ENCODE measurements at regions not wholly inside any gene's neighbourhood (a gene's known extent, or its start where the extent isn't known, plus 50 kb on each side); places are given as distances from the start of the nearest gene placed in this dataset.
A peak's percentile ranks its signal among the peaks of the same experiment; 100 is the strongest.

DNA sequence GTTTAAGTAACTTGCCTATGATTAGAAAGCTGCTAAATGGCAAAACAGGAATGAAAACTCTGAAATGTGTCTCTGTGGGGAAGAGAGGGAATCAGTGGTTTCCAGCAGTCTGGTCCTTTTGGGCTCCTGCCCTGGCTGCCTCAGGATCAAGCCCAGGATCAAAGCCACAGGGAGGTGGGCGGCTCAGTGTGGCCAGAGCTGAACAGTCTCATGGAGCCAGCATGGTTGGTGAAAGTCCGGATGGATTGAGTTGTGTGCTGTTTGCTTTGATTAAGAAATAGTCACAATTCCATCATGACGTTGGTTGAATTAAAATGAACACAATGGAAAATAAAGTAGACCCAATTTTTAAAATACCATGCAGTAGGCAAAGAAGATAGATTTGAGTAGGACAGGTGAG lies 344.2 kb downstream of the LPIN1 start:
- DNase-seq = no peak

- peak; percentile 51 for DNase-seq
Observed at GRCh38 chr2:12091201-12091806, 344.9 kb downstream of the LPIN1 start.

- no peak for DNase-seq
Observed at GRCh38 chr2:12094134-12094533, 347.7 kb downstream of the LPIN1 start.

DNA sequence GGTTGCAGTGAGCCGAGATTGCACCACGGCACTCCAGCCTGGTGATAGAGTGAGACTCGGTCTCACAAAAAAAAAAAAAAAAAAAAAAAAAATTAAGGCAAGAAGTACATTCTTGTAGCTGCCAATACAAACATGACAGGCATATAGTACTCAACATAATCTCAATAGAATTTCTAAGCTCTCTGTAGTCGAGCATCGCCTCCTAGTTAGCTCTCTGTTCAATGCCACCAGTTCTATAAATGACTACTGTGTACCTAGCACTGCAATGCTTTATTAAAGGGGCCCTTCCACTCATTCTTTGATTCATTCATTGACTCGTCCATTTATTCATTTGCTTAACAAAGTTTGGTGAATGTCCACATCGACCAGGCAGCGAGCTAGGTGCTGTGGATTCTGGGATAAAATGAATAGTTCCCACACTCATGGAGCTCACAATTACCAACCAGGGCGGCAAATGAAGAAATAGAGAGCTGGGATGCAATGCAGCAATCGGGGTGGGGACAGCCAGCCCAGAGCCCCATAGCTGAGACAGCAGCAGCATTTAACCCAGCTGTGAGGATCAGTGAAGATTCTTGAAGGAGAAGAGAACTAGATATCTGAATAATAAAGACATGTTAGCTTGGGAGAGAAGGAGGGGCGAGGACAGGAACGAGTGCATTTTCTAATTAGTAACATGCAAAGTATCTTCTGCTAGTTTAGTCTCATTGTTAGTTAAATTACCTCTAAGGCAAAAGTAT lies 349.8 kb downstream of the LPIN1 start:
- no peak for DNase-seq

DNA sequence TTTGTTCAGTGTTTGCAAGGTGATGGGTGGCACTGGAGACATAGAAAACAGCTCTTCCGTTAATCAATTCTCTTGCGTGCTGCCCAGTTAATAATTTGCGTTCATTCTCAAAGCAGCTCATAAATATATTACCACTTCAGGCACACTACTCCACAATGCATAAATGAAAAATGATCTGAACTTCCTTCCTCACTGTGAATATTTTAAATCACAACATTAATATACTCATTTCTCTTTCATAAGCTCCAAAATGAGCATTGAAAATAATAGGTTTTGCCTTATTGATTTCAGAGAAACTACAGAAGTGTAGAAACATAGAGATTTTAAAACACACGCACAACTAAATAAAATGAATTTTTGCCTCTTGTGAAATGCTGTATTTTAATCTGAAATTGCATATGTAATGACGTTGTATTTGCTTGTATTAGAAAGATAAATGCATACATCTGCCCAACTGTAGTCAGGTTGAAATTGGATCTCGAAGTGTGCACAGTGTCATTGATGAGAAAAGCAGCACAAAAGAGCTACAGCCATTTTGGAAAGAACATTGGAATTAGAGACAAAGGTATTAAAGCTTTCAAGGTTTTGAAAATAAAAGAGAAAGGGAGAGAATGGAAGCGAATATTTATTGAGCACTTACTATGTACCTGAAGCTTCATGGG lies 350.5 kb downstream of the LPIN1 start:
- DNase-seq = no peak

DNA sequence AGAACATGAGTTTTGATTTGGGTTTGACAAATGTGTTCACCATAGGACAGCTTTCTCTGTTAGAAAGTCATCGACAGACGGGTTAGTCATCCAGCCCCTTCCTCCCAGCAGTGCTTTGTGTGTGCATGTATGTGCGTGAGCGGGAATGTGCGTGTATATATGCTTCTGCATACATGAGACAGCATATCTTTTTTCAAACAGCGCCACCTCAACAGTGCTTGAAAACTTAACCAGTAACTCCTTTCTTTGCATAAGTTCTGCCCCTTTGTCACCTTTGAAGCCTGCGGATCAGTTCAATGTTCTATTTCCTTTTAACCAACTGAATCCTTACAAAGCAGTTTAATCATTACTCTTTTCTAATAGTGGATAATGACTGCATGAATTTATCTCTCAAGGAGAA lies 351.4 kb downstream of the LPIN1 start:
- no peak for DNase-seq

- DNase-seq = no peak
Observed at GRCh38 chr2:12099374-12099773, 352.9 kb downstream of the LPIN1 start.

- no peak for DNase-seq
Observed at GRCh38 chr2:12102679-12103078, 356.2 kb downstream of the LPIN1 start.

DNA sequence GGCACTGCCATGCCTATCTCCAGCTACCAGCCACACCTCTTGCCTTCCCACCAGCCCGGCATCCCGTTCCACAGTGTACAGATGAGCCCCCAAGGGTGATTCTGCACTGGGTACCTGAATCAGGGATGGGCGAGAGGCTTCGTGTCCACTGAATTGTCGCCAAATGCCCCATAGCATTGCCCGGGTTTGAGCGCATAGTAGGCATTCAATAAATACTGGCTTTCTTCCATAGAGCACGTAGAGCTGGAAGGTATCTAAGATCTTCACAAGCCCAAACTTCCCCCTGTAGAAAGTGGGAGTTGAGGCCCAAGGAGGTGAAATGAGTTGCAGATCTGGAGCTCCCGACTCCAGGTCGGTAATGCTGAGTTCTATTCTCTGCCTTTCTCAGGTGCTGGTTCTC lies 358.7 kb downstream of the LPIN1 start:
- DNase-seq = no peak

DNA sequence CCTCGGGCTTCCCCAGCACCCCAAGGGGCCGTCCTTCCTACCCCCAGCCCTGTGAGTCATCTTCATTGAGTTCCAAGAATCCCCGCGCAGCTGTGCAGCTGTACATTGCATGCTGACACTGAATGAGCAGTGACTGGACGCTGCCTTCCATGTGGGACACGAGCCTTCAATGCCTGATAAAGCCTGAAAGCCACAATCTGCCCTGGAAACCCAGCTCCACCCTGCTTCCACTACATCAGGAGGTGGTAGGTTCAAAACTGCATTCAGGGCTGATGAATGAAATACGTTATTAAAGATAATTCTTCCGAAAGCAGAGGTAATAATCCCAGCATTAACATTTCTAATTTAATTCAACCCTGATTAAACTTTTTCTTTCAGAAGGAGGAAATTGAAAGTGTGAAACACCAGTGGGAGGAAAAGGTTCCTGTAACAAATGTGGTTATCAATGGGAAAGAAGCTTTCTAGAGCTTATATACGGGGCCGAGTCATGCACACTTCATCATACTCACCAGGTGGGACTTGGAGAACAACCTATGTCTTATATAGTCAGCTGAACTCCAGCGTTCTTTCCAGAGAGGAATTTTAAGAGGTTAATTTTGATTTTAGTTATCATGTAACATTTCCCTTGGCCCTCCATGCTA lies 360.1 kb downstream of the LPIN1 start:
- DNase-seq = peak; percentile 99

GRCh38 chr2:12107321-12107720 lies 360.9 kb downstream of the LPIN1 start:
- no peak for DNase-seq

- no peak for DNase-seq
Observed at GRCh38 chr2:12107939-12108338, 361.5 kb downstream of the LPIN1 start.

DNA sequence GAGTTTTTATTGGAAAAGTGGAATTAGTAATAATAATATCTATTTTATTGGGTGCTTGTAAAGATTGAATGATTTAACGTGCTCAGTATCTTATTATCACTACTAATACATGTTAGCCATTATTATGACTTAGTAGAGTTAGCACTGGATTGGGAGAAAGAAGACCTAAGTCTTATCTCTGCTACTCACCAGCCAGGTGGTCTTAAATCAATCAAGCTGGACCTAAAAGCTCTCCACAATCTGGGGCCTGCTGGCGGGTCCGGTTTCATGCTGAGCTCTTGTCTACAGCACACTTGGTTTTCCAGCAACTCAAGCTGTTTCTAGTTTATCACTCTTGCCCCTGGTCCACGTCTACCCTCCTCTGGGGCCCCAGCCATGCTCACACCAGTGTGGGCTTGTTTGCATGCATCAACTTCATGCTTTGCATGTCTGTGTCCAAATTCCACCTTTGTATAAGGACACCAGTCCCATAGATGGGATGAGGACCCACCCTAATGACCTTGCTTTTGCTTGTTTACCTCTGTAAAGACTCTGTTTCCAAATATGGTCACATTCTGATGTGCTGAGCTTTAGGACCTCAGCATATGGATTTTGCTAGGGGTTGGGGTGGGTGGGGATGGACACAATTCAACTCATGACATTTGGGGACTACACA lies 363.1 kb downstream of the LPIN1 start:
- DNase-seq = no peak

DNA sequence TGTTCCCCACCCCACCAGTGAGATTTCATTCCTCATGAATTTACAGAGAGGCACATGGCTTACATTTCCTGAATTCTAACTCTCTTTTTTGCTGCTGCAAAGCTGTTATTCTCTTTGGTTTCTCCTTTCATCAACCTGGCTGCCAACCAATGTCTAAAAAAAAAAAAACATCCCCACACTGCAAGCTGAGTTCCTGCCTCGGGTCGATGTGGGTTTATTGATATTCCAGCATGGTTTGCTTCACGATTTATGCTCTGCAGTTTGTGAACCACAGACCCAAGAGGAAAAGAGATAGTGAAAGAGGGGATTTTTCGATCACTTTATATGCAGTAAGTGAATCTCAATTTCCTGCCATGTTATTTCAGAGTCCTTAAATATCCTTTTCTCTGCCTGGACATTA lies 363.6 kb downstream of the LPIN1 start:
- peak; percentile 49 for DNase-seq

GRCh38 chr2:12110481-12110880 lies 364.0 kb downstream of the LPIN1 start:
- no peak for DNase-seq

- DNase-seq = no peak
Observed at GRCh38 chr2:12113412-12113811, 367.0 kb downstream of the LPIN1 start.

DNA sequence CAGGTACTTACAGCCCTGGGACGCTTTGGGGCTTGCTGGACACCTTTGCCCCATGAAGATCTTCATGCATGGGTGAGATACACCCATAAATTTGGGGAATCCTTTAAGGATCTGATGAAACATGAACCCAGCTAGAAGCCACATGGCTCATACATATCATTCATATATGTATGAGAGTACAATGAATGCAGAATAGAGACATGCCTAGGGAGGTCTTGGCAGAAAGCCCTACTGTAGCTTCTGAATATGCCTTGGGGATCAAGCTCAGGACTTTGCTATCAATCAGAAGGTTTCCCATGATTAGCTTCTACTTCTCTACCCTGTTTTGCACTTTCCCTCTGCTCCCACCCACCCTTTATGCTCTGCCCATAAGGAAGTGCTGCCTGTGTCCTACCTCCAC lies 368.4 kb downstream of the LPIN1 start:
- DNase-seq = no peak

DNA sequence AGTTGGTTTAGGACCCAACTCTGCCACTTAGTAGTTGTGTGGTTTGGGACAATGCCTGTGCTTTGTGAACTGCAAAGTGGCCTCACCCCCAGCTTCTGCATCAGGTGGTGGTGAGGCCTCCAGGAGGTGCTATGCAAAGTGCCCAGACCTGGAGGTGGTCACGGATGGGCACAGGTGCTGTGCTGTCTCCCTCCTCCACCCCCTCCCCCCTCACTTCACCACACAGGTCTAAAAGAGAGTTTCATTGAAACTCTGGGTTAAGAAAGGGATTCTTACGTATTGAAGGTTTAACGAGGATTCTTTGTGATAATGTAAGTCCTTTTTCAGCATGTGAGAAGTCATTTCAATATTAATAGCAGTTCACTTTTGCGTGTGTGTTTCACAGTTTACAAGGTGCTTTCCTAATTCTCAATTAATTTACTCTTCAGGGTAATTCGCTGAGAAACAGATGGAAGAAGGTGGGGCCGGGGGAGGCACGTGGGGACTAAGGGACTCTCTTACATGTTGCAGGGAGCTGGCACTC lies 369.9 kb downstream of the LPIN1 start:
- no peak for DNase-seq

DNA sequence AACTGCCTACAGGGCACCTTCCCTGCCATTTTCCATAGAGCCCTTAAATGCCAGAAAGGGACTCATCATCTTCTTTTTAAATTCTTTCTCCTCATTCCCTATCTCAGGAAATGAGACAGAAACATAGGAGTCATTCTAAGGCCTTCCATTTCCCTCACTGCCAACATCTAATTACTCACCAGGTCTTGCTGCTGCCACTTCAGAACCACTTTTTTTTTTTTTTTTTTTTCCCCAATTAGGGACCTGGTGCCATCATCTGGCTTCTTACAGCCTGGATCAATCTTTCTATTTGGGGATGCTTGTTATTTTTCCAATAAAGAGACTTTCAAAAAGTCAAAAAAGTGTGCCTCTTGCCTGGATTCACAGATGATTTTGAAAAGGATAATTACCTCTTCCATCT lies 373.4 kb downstream of the LPIN1 start:
- DNase-seq = peak; percentile 72

DNA sequence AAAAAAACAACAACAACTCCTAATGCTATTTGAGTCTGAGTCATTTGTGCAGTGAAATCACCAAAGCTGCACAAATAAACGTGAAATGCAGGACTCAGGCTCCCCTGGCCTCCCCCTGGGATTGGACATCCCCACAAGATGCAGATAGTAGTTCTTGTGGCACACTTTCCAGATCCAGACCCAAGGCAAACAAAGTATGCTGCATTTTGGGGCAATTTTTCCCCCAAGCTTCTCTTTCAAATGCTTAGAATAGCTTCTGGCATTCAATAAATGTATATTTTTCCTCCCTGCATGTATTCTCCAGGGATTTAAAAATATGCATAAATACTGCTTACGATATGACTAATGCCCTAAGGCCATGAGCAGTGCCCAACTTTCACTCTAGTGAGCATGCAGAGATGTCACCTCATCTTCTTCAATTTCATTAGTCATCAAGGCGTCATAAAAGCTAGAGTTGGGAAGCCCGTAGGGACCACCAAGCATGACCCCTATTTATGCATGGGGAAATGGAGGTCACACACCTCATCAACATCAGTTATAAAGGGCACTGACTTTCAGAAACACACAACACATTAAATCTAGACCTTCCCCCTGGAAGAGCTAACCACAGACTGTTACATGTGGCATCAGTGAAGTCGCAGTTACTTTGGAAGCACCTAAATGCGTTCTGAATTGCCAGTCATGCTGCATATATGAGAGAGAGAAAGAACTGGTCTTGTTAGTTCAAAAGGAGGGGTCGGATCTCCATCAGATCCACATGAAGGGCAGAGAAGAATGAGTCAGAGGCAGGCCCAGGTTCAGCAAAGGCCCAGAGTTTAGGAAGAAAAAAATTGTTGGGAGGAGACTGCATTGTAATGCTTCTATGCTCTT lies 374.1 kb downstream of the LPIN1 start:
- peak; percentile 95 for DNase-seq

DNA sequence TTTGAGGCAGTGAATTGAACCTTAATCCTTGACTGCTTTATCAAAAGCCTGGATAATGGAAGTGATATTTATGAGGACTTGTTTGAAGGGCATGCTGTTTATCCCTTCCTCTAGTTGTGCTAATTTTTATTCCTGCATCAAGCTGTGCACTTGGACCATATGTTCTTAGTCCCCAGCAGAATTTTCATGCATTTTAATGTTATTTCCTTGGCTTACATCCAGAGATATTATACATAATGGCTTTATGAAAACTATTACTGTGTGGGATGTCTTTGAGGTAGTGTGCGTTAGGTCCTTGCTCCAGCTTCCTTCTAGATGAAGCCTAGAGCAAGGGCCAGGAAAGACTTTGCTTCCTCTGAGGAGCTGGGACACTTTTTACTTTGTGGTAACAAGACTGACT lies 378.4 kb downstream of the LPIN1 start:
- DNase-seq = no peak

- no peak for DNase-seq
Observed at GRCh38 chr2:12126318-12126717, 379.9 kb downstream of the LPIN1 start.
